ENCODE measurements at regions not wholly inside any gene's neighbourhood (a gene's known extent, or its start where the extent isn't known, plus 50 kb on each side); places are given as distances from the start of the nearest gene placed in this dataset.

GRCh38 chr11:11073996-11074395 is 216.1 kb upstream of the ZBED5 start:
- no peak overlapping the region for H3K4me3 ChIP-seq (ENCODE audit: low read depth, low read length)
- TF ChIP-seq CTCF (IDR thresholded peaks at IDR 0.05; ENCODE audit: low read depth, low read length), result no peak
- DNase-seq (ENCODE audit: low read depth, low spot score), result no peak
- in situ Hi-C loops (cut with HindIII; ENCODE audit: low sequenced_read_pairs), result no loop called here

GRCh38 chr11:11072067-11072466 is 214.2 kb upstream of the ZBED5 start:
- H3K4me3 ChIP-seq (ENCODE audit: low read depth, low read length), result no peak overlapping the region
- no peak for TF ChIP-seq CTCF (IDR thresholded peaks at IDR 0.05; ENCODE audit: low read depth, low read length)
- in situ Hi-C loops (cut with HindIII; ENCODE audit: low sequenced_read_pairs), result no loop called here
- DNase-seq (ENCODE audit: low read depth, low spot score), result no peak

GRCh38 chr11:11071486-11071885 is 213.6 kb upstream of the ZBED5 start:
- DNase-seq (ENCODE audit: low read depth, low spot score), result no peak
- no peak for TF ChIP-seq CTCF (IDR thresholded peaks at IDR 0.05; ENCODE audit: low read depth, low read length)
- no peak overlapping the region for H3K4me3 ChIP-seq (ENCODE audit: low read depth, low read length)
- in situ Hi-C loops (cut with HindIII; ENCODE audit: low sequenced_read_pairs), result no loop called here

GRCh38 chr11:11070976-11071375 is 213.1 kb upstream of the ZBED5 start:
- in situ Hi-C loops (cut with HindIII; ENCODE audit: low sequenced_read_pairs), result no loop called here
- TF ChIP-seq CTCF (IDR thresholded peaks at IDR 0.05; ENCODE audit: low read depth, low read length), result no peak

GRCh38 chr11:11069841-11070835 is 212.3 kb upstream of the ZBED5 start:
- no peak overlapping the region for H3K4me3 ChIP-seq (ENCODE audit: low read depth, low read length)
- in situ Hi-C loops (cut with HindIII; ENCODE audit: low sequenced_read_pairs), result no loop called here
- TF ChIP-seq CTCF (IDR thresholded peaks at IDR 0.05; ENCODE audit: low read depth, low read length), result no peak
- DNase-seq (ENCODE audit: low read depth, low spot score), result no peak

More at GRCh38 chr11:11070976-11071375, 213.1 kb upstream of the ZBED5 start:
- H3K4me3 ChIP-seq (ENCODE audit: low read depth, low read length), result no peak overlapping the region
- no peak for DNase-seq (ENCODE audit: low read depth, low spot score)

GRCh38 chr11:11068113-11068512 is 210.3 kb upstream of the ZBED5 start:
- in situ Hi-C loops (cut with HindIII; ENCODE audit: low sequenced_read_pairs), result no loop called here
- DNase-seq (ENCODE audit: low read depth, low spot score), result no peak
- no peak for TF ChIP-seq CTCF (IDR thresholded peaks at IDR 0.05; ENCODE audit: low read depth, low read length)
- H3K4me3 ChIP-seq (ENCODE audit: low read depth, low read length), result no peak overlapping the region

Data from astrocyte of the spinal cord (primary cell).